ENCODE measurements at regions not wholly inside any gene's neighbourhood (a gene's known extent, or its start where the extent isn't known, plus 50 kb on each side); places are given as distances from the start of the nearest gene placed in this dataset.

DNA sequence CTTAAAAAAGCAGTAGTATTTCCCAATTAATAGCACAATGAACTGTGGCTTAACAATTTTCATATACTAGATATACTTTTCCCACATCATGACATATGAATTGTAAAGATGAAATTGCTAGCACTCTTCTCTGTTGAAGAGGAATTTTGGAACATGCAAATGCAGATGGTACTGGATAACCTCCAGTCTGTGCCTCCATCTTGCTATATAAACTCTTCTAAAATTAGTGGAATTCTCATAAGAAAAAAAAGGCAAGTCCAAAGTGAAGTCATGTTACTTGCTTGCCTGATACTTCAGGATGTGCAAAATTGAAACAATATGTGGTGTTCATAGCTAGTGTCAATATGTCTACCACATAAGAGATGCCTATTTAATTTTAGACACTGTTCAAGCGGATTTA lies 570.2 kb upstream of the POM121L12 start:
- Mint-ChIP-seq H3K4me3 (no peak overlapping the region), H3K27ac (no peak overlapping the region), H3K4me1 (no peaks in the 10 kb centered on the region), H3K27me3 (no peaks in the 10 kb centered on the region), H3K36me3 (no peaks in the 10 kb centered on the region), H3K9me3 (peaks cover 9 to 10% of the 10 kb centered on the region in 2 donors)
- ATAC-seq (replicated peaks) (no peak), DNase-seq (no peak)

DNA sequence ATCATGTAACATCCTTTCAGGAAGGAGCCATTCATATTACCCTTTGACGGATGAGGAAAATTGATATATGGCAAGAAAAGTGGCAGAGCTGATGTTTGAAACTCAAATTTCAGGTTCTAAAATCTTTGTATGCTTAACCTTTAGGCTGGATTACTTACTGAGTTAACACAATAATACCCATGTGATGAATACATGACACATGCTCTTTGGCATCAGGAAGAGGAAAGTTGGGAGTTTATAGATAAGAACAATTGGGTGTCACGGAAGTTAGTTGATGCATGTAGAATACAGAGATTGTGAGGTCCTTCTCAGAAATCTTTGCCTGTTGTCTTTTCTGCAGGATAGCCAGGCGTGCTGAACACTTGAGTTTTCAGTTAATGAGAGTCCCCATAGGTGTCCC lies 572.1 kb upstream of the POM121L12 start:
- Mint-ChIP-seq H3K4me3 (no peak overlapping the region), H3K36me3 (no peaks in the 10 kb centered on the region)

GRCh38 chr7:52462474-52462873 lies 573.0 kb upstream of the POM121L12 start:
- Mint-ChIP-seq H3K4me1 (no peaks in the 10 kb centered on the region), H3K36me3 (no peaks in the 10 kb centered on the region), H3K27ac (no peak overlapping the region), H3K27me3 (no peaks in the 10 kb centered on the region), H3K9me3 (peaks cover 7 to 8% of the 10 kb centered on the region in 2 donors), H3K4me3 (no peak overlapping the region)
- ATAC-seq (replicated peaks) (no peak), DNase-seq (no peak)

More for the DNA sequence above, 572.1 kb upstream of the POM121L12 start:
- Mint-ChIP-seq H3K9me3 (peaks cover 7 to 8% of the 10 kb centered on the region in 2 donors), H3K4me1 (no peaks in the 10 kb centered on the region), H3K27ac (no peak overlapping the region), H3K27me3 (no peaks in the 10 kb centered on the region)
- DNase-seq, result no peak
- no peak for ATAC-seq (replicated peaks)

DNA sequence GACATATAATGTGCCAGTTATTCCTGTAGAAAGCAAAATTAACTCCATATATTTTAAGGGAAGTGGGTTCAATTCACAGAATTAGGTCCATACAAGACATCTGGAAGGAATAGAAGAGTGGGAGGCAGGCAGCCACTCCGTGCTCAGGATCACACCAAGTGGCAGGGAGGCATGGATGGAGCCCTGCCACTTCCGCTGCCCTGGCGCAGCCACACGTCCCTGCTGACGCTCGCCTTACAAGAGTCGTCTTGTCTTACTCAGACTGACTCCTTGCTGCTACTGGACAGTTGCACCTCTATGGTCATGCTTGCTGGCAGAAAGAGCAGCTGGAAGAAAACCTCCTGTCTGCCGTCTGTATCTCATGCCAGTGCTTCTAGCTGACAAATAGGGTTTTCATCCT lies 579.9 kb upstream of the POM121L12 start:
- H3K27ac Mint-ChIP-seq, result no peak overlapping the region
- H3K9me3 Mint-ChIP-seq, result no peaks in the 10 kb centered on the region
- no peaks in the 10 kb centered on the region for H3K27me3 Mint-ChIP-seq
- no peaks in the 10 kb centered on the region for H3K36me3 Mint-ChIP-seq
- ATAC-seq (replicated peaks), result no peak
- H3K4me3 Mint-ChIP-seq, result no peak overlapping the region
- DNase-seq, result no peak
- H3K4me1 Mint-ChIP-seq, result no peaks in the 10 kb centered on the region

DNA sequence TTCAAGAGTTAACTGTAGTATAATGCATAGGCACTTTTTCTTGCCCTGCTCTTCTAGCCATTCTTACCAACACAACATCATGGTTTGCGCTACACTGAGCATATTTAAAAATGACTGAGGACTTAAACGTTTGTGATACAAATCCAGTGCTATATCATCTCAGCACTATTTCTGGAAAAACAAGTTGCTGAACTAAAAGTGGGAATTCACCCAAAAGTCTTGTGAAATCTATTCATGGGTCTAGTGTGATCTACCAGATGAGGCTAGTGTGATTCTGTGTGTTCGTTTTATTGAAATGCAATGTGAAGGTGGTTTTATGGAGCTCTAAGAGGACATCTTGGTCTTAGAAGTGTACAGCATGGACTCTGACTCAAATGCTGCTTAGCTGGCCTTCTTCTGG lies 584.6 kb upstream of the POM121L12 start:
- ATAC-seq (replicated peaks), result no peak
- peaks cover 0 to 4% of the 10 kb centered on the region in 2 donors for H3K9me3 Mint-ChIP-seq
- no peaks in the 10 kb centered on the region for H3K36me3 Mint-ChIP-seq
- H3K27me3 Mint-ChIP-seq, result no peaks in the 10 kb centered on the region
- H3K27ac Mint-ChIP-seq, result no peak overlapping the region
- no peak for DNase-seq
- H3K4me1 Mint-ChIP-seq, result no peaks in the 10 kb centered on the region
- no peak overlapping the region for H3K4me3 Mint-ChIP-seq

GRCh38 chr7:52447581-52448180 lies 587.8 kb upstream of the POM121L12 start:
- H3K4me1 Mint-ChIP-seq, result no peaks in the 10 kb centered on the region
- H3K9me3 Mint-ChIP-seq, result peaks cover 9 to 10% of the 10 kb centered on the region in 2 donors
- no peaks in the 10 kb centered on the region for H3K27me3 Mint-ChIP-seq
- no peak for ATAC-seq (replicated peaks)
- H3K4me3 Mint-ChIP-seq, result no peak overlapping the region
- no peak overlapping the region for H3K27ac Mint-ChIP-seq
- no peaks in the 10 kb centered on the region for H3K36me3 Mint-ChIP-seq
- no peak for DNase-seq

- Mint-ChIP-seq H3K27me3 (no peaks in the 10 kb centered on the region), H3K9me3 (peaks cover 0 to 5% of the 10 kb centered on the region in 2 donors), H3K27ac (no peak overlapping the region), H3K4me3 (no peak overlapping the region), H3K36me3 (no peaks in the 10 kb centered on the region), H3K4me1 (no peaks in the 10 kb centered on the region)
- ATAC-seq (replicated peaks) (no peak), DNase-seq (no peak)
Measured at GRCh38 chr7:52436278-52436677, 599.2 kb upstream of the POM121L12 start.

DNA sequence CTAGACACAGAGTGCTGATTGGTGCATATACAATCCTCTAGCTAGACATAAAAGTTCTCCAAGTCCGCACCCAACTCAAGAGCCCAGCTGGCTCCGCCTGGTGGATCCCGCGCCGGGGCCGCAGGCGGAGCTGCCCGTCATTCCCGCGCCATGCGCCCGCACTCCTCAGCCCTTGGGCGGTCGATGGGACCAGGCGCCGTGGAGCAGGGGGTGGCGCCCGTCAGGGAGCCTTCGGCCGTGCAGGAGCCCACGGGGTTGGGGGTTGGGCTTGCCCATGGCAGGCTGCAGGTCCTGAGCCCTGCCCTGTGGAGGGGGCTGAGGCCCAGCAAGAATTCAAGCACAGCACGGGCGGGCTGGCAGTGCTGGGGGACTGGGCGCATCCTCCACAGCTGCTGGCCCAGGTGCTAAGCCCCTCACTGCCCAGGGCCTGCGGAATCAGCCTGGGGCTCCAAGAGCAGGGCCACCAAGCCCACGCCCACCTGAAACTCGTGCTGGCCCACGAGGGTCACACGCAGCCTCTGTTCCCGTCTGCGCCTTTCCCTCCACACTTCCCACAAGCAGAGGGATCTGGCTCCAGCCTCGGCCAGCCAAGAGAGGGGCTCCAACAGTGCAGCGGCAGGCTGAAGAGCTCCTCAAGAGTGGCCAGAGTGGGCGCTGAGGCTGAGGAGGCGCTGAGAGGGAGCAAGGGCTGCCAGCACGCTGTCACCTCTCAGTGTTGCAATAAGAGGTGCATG lies 604.2 kb upstream of the POM121L12 start:
- H3K4me1 Mint-ChIP-seq, result no peaks in the 10 kb centered on the region
- no peak overlapping the region for H3K27ac Mint-ChIP-seq
- H3K36me3 Mint-ChIP-seq, result no peaks in the 10 kb centered on the region
- ATAC-seq (replicated peaks) (no peak), DNase-seq (no peak)
- no peak overlapping the region for H3K4me3 Mint-ChIP-seq
- H3K9me3 Mint-ChIP-seq, result peaks cover 8 to 10% of the 10 kb centered on the region in 2 donors
- no peaks in the 10 kb centered on the region for H3K27me3 Mint-ChIP-seq

GRCh38 chr7:52423251-52423650 lies 612.2 kb upstream of the POM121L12 start:
- no peaks in the 10 kb centered on the region for H3K27me3 Mint-ChIP-seq
- no peaks in the 10 kb centered on the region for H3K4me1 Mint-ChIP-seq
- ATAC-seq (replicated peaks) (no peak), DNase-seq (no peak)
- peaks cover 0 to 3% of the 10 kb centered on the region in 2 donors for H3K9me3 Mint-ChIP-seq
- no peak overlapping the region for H3K4me3 Mint-ChIP-seq
- no peaks in the 10 kb centered on the region for H3K36me3 Mint-ChIP-seq
- H3K27ac Mint-ChIP-seq, result no peak overlapping the region

DNA sequence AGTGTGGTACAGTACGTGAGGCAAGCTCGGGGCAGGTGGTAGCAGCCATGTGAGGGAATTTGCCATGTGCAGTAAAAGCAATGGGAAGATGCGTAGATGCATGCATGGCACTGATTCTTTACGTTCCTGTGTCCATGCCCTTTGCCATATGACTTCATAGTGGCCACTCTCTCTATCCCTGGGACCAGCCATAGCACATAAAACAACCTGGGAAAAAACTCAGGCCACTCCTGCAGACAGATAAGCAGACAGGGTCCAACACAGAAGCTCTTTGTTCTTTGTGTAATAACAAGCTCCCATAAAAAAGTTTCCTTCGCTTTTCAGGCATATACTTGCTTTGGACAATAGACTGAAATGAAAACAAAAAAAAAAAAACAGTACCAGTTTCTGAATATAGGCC lies 622.4 kb upstream of the POM121L12 start:
- Mint-ChIP-seq H3K36me3 (no peaks in the 10 kb centered on the region), H3K4me3 (no peak overlapping the region), H3K9me3 (peaks cover 0 to 6% of the 10 kb centered on the region in 2 donors), H3K4me1 (no peaks in the 10 kb centered on the region), H3K27ac (no peak overlapping the region), H3K27me3 (no peaks in the 10 kb centered on the region)
- no peak for DNase-seq
- ATAC-seq (replicated peaks), result no peak

DNA sequence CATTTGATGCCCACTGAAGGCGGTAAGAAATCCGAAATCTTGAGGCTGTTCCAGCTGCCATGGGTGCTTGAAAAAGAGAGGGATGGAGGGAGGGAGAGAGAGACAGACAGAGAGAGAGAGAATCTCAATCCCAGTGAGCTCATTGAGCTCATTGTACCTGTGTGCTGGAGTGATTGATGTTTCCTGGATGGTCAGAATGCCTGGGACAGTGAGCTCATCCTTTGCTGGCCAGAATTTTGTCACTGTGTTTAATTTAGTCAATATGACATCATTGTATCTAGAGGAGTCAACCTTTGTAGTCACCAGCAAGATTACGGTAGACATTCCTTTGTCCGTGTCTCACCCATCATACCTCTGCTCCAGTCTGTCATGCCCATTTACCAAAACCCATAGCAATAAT lies 625.4 kb upstream of the POM121L12 start:
- Mint-ChIP-seq H3K27ac (no peak overlapping the region), H3K9me3 (peaks cover 0 to 4% of the 10 kb centered on the region in 2 donors), H3K4me1 (no peaks in the 10 kb centered on the region), H3K36me3 (no peaks in the 10 kb centered on the region), H3K4me3 (no peak overlapping the region), H3K27me3 (no peaks in the 10 kb centered on the region)
- DNase-seq (no peak), ATAC-seq (replicated peaks) (no peak)

DNA sequence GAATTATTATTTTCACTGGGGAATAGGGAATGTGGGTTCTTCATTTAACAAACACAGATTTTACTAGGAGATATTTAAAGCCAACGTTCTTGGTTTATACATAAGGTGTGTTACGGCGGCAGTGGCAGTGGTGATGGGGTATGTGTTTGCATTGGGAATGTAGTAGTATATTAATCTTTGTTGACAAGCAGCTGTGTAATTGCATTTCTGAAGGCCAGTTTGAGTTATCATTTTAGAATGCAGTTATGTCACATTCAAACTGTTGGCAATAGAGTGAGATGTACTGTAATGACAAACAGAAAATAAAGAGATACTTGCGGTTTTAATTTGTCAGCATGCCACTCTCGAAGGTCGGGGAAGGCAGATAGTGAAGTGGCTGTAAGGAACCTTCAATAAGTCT lies 628.6 kb upstream of the POM121L12 start:
- no peak for ATAC-seq (replicated peaks)
- peaks cover 0 to 4% of the 10 kb centered on the region in 2 donors for H3K9me3 Mint-ChIP-seq
- no peaks in the 10 kb centered on the region for H3K36me3 Mint-ChIP-seq
- H3K27me3 Mint-ChIP-seq, result no peaks in the 10 kb centered on the region
- DNase-seq, result no peak
- no peak overlapping the region for H3K4me3 Mint-ChIP-seq
- no peaks in the 10 kb centered on the region for H3K4me1 Mint-ChIP-seq
- H3K27ac Mint-ChIP-seq, result no peak overlapping the region

- H3K27ac Mint-ChIP-seq, result no peak overlapping the region
- H3K36me3 Mint-ChIP-seq, result no peaks in the 10 kb centered on the region
- no peaks in the 10 kb centered on the region for H3K4me1 Mint-ChIP-seq
- ATAC-seq (replicated peaks), result no peak
- H3K4me3 Mint-ChIP-seq, result no peak overlapping the region
- H3K27me3 Mint-ChIP-seq, result no peaks in the 10 kb centered on the region
- no peak for DNase-seq
- peaks cover 0 to 7% of the 10 kb centered on the region in 2 donors for H3K9me3 Mint-ChIP-seq
Measured at GRCh38 chr7:52382731-52383130, 652.7 kb upstream of the POM121L12 start.

GRCh38 chr7:52369922-52370321 lies 665.5 kb upstream of the POM121L12 start:
- ATAC-seq (replicated peaks) (no peak), DNase-seq (no peak)
- no peaks in the 10 kb centered on the region for H3K36me3 Mint-ChIP-seq
- H3K27me3 Mint-ChIP-seq, result no peaks in the 10 kb centered on the region
- peaks cover 5 to 10% of the 10 kb centered on the region in 2 donors for H3K9me3 Mint-ChIP-seq
- no peak overlapping the region for H3K27ac Mint-ChIP-seq
- no peak overlapping the region for H3K4me3 Mint-ChIP-seq
- H3K4me1 Mint-ChIP-seq, result no peaks in the 10 kb centered on the region

DNA sequence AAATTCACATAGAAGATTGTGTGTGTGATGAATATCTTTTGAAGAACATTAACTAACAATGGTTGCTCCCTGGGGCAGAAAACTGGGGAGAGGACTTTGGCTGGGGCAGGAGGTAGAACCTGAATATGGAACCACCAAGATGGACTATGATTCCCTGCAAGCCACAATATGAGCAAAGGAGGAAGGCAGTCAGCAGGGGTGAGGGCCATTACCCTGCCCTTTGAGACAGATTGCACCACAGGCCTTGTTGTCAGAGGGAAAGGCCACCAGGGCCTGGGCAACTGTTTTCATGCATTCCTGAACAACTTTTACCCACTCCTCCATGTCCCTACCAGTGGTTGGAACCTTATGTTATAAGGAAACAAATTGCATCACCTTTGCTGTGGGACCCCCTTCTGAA lies 670.1 kb upstream of the POM121L12 start:
- Mint-ChIP-seq H3K36me3 (no peaks in the 10 kb centered on the region), H3K4me3 (no peak overlapping the region), H3K4me1 (no peaks in the 10 kb centered on the region), H3K27ac (no peak overlapping the region), H3K27me3 (no peaks in the 10 kb centered on the region), H3K9me3 (peaks cover 5 to 11% of the 10 kb centered on the region in 2 donors)
- DNase-seq (no peak), ATAC-seq (replicated peaks) (no peak)
